GM12878 (cell line): ENCODE measurements at regions not wholly inside any gene's neighbourhood (a gene's known extent, or its start where the extent isn't known, plus 50 kb on each side); places are given as distances from the start of the nearest gene placed in this dataset.

ENCODE experiments used
- ATAC-seq: fragments of 200-7000 bp; cut with Tn5 transposase; 3 replicates; pipeline ENCODE4 v1.9.1; 2020; ENCODE audit warnings: mild to moderate bottlenecking, moderate library complexity
- BruUV-seq: library from RNA; stranded (reverse); fragments of 400-500 nt; replicated peaks from 2 replicates; lab custom pipeline; 2021; lab: Mats Ljungman, UMichigan
- CTCF ChIA-PET: fragments of 300-600 bp; sonication (Branson Sonifier 250); formaldehyde crosslinking; extraction: SDS; loops from one replicate; lab custom pipeline; 2021; ENCODE audit warnings: inconsistent platforms; lab: Yijun Ruan, JAX
- POLR2A ChIA-PET: fragments of 350-600 bp; formaldehyde crosslinking; extraction: SDS; loops from one replicate; lab custom pipeline; 2021; ENCODE audit warnings: inconsistent platforms; lab: Charles Lee
- RAD21 ChIA-PET: fragments of 300-600 bp; sonication (Branson Sonifier 250); formaldehyde crosslinking; loops from one replicate; lab custom pipeline; 2023; ENCODE audit warnings: antibody characterized with exemption; ENCODE audit not compliant: unreplicated experiment; lab: Charles Lee
- SMC1A ChIA-PET: fragments of 300-600 bp; sonication (Branson Sonifier 250); formaldehyde crosslinking; loops from one replicate; lab custom pipeline; 2023; ENCODE audit not compliant: unreplicated experiment, uncharacterized antibody; lab: Charles Lee
- DNase-seq: peaks from one replicate; pipeline ENCODE4 v3.0.0-alpha.2; 2011; ENCODE audit warnings: low read depth, low spot score
- FAIRE-seq: peaks from 3 replicates; lab custom pipeline; 2011; peaks lifted over from hg19 to GRCh38; lab: Jason Lieb, UNC
- H2AFZ ChIP-seq: 2 replicates; pipeline ENCODE4 v1.6.0; 2011; ENCODE audit warnings: low read depth, low read length, control low read depth; ENCODE audit not compliant: control insufficient read depth
- H3K27ac ChIP-seq: 2 replicates; pipeline ENCODE4 v1.5.1; 2011; ENCODE audit warnings: control low read depth; ENCODE audit not compliant: control insufficient read depth, insufficient read depth
- H3K27me3 ChIP-seq, 2 experiments: replicated peaks in 1 of 2; 2 replicates each; pipeline versions ENCODE4 v1.6.0 to v1.6.1; 2011; ENCODE audit warnings: low read length in 1 of 2; ENCODE audit not compliant: control insufficient read depth in 2 of 2, insufficient read depth in 2 of 2
- H3K36me3 ChIP-seq, 2 experiments: 2 replicates each; pipeline ENCODE4 v1.5.1; 2011; ENCODE audit warnings: low read length in 1 of 2; ENCODE audit not compliant: control insufficient read depth in 2 of 2, insufficient read depth in 2 of 2
- H3K4me1 ChIP-seq: 2 replicates; pipeline ENCODE4 v1.6.1; 2011; ENCODE audit warnings: mild to moderate bottlenecking, low read length, moderate library complexity, mixed read lengths; ENCODE audit not compliant: control insufficient read depth, insufficient read depth
- H3K4me2 ChIP-seq: 2 replicates; pipeline ENCODE4 v1.6.0; 2011; ENCODE audit warnings: control low read depth; ENCODE audit not compliant: control insufficient read depth, insufficient read depth
- H3K4me3 ChIP-seq: fragments of 200-600 bp; sonication (generic); 2 replicates; pipeline ENCODE4 v1.5.1; 2016
- H3K79me2 ChIP-seq: 2 replicates; pipeline ENCODE4 v1.6.0; 2011; ENCODE audit warnings: low read length; ENCODE audit not compliant: control insufficient read depth, insufficient read depth
- H3K9ac ChIP-seq: 2 replicates; pipeline ENCODE4 v1.8.0; 2011; ENCODE audit warnings: low read length, control low read depth, mixed read lengths; ENCODE audit not compliant: control insufficient read depth, insufficient read depth
- H3K9me3 ChIP-seq: replicated peaks from 3 replicates; pipeline ENCODE4 v1.5.1; 2011; ENCODE audit warnings: mild to moderate bottlenecking, low read length; ENCODE audit not compliant: control insufficient read depth, insufficient read depth
- H4K20me1 ChIP-seq: 2 replicates; pipeline ENCODE4 v1.6.0; 2011; ENCODE audit not compliant: control insufficient read depth, insufficient read depth
- ASH2L ChIP-seq: fragments of 300-600, 200-600 bp; sonication (generic); IDR thresholded peaks from 2 replicates; pipeline ENCODE4 v1.6.1; 2017; ENCODE audit warnings: low read depth, mild to moderate bottlenecking, borderline replicate concordance
- CBX3 ChIP-seq: fragments of 200-600 bp; sonication (generic); IDR thresholded peaks from 2 replicates; pipeline ENCODE4 v1.6.1; 2016; ENCODE audit warnings: low read depth, borderline replicate concordance
- CEBPB ChIP-seq, 2 experiments: fragments of 150-350 bp in 1 of 2; IDR thresholded peaks; 2 replicates each; pipeline ENCODE4 v1.6.1; 2012 to 2014; ENCODE audit warnings: low read depth in 2 of 2, low read length in 2 of 2, borderline replicate concordance in 1 of 2, inconsistent platforms in 1 of 2
- CHD2 ChIP-seq: IDR thresholded peaks from 2 replicates; pipeline ENCODE4 v1.6.1; 2011; ENCODE audit warnings: low read depth, low read length, improper control_type of control experiment, borderline replicate concordance
- CHD4 ChIP-seq: fragments of 200-600 bp; sonication (generic); IDR thresholded peaks from 2 replicates; pipeline ENCODE4 v1.6.1; 2016; ENCODE audit warnings: mild to moderate bottlenecking
- GATAD2B ChIP-seq: fragments of 450-650 bp; conservative IDR thresholded peaks from 2 replicates; pipeline ENCODE4 v1.6.1; 2017; ENCODE audit warnings: low read depth, mild to moderate bottlenecking, moderate library complexity
- HDAC2 ChIP-seq: fragments of 200-600 bp; sonication (generic); IDR thresholded peaks from 2 replicates; pipeline ENCODE4 v1.6.1; 2017
- IRF3 ChIP-seq: fragments of 450-650 bp; IDR thresholded peaks from 2 replicates; pipeline ENCODE4 v1.6.1; 2014; ENCODE audit warnings: mild to moderate bottlenecking
- KAT2A ChIP-seq: conservative IDR thresholded peaks from 2 replicates; pipeline ENCODE4 v1.6.1; 2011; ENCODE audit warnings: low read depth, low read length; ENCODE audit not compliant: control insufficient read depth
- LARP7 ChIP-seq: fragments of 450-650 bp; IDR thresholded peaks from 2 replicates; pipeline ENCODE4 v1.6.1; 2017; ENCODE audit warnings: mild to moderate bottlenecking
- PAX8 ChIP-seq: fragments of 450-650 bp; IDR thresholded peaks from 2 replicates; pipeline ENCODE4 v1.6.1; 2017; ENCODE audit warnings: mild to moderate bottlenecking, moderate library complexity
- RB1 ChIP-seq: fragments of 450-650 bp; formaldehyde crosslinking; IDR thresholded peaks from 2 replicates; pipeline ENCODE4 v1.6.1; 2017; ENCODE audit warnings: mild to moderate bottlenecking, borderline replicate concordance
- SRF ChIP-seq, 2 experiments: IDR thresholded peaks; 2 replicates each; pipeline ENCODE4 v1.6.1; 2011; ENCODE audit warnings: low read depth in 2 of 2, low read length in 2 of 2, mild to moderate bottlenecking in 1 of 2, moderate library complexity in 1 of 2
- TARDBP ChIP-seq: IDR thresholded peaks from 2 replicates; pipeline ENCODE4 v1.6.1; 2016; ENCODE audit warnings: borderline replicate concordance
- WRNIP1 ChIP-seq: IDR thresholded peaks from 2 replicates; pipeline ENCODE4 v1.6.1; 2011; ENCODE audit warnings: low read depth, low read length, improper control_type of control experiment, borderline replicate concordance
- ZBTB33 ChIP-seq: fragments of 450-650 bp; IDR thresholded peaks from 2 replicates; pipeline ENCODE4 v1.6.1; 2017; ENCODE audit warnings: mild to moderate bottlenecking
- ZNF274 ChIP-seq: IDR thresholded peaks from one replicate; pipeline ENCODE4 v1.8.0; 2011; ENCODE audit not compliant: insufficient read length, insufficient read depth
- WGBS: methylation state at CpG from one replicate; pipeline ENCODE4 v1.1.6; 2016; ENCODE audit warnings: low lambda C conversion rate; ENCODE audit not compliant: insufficient replicate concordance, insufficient coverage; ENCODE audit errors: missing lambda C conversion rate; 5-methylcytosine and 5-hydroxymethylcytosine counted together
- in situ Hi-C: fragments of 300-500 bp; cut with MboI; formaldehyde crosslinking; loops from 9 replicates; pipeline ENCODE4 v1.14.3; 2018; ENCODE audit warnings: mixed read lengths
- intact Hi-C: fragments of 100-400 bp; cut with micrococcal nuclease; formaldehyde crosslinking; loops from one replicate; pipeline ENCODE4 v1.14.2; 2022; ENCODE audit not compliant: unreplicated experiment
- TF ChIP-seq, protein P1 (sequence below): fragments of 450-650 bp; conservative IDR thresholded peaks from 2 replicates; pipeline ENCODE4 v1.6.1; 2017; ENCODE audit warnings: mild to moderate bottlenecking, moderate library complexity

- TF ChIP-seq PAX8 (no peak), IRF3 (no peak), CEBPB (IDR thresholded peaks at IDR 0.05; ENCODE audit: borderline replicate concordance in 1 of 2, low read depth in 2 of 2, low read length in 2 of 2) (no peak), KAT2A (no peak), LARP7 (no peak)
These were observed 74.4 kb upstream of the PLEKHG1 start (continued) for GRCh38 chr6:150525300-150525699.

- POLR2A ChIA-PET = no interaction called here
- no peak overlapping the region for H3K27ac ChIP-seq
These were observed 72.6 kb upstream of the PLEKHG1 start for GRCh38 chr6:150527100-150527499.

More at GRCh38 chr6:150527100-150527499, 72.6 kb upstream of the PLEKHG1 start:
- Histone ChIP-seq H3K4me3 (no peak overlapping the region), H3K36me3 (no peaks in the 10 kb centered on the region), H3K9me3 (no peaks in the 10 kb centered on the region), H3K9ac (no peak overlapping the region), H3K79me2 (no peaks in the 10 kb centered on the region), H3K4me1 (no peaks in the 10 kb centered on the region), H2AFZ (no peak overlapping the region), H3K4me2 (no peak overlapping the region), H4K20me1 (no peaks in the 10 kb centered on the region), H3K27me3 (no peaks in the 10 kb centered on the region; a peak in 1 of 4 replicates)
- WGBS = 58% methylated on average over 6 of the region's 6 CpGs
- FAIRE-seq (no peak), DNase-seq (no peak), ATAC-seq (no peak)
- SMC1A ChIA-PET = no interaction called here
- in situ Hi-C loops (no loop called here), intact Hi-C loops (no loop called here)
- BruUV-seq = no TSS peak
- RAD21 ChIA-PET = no interaction called here
- CTCF ChIA-PET = no interaction called here
- TF ChIP-seq, protein P1, sequence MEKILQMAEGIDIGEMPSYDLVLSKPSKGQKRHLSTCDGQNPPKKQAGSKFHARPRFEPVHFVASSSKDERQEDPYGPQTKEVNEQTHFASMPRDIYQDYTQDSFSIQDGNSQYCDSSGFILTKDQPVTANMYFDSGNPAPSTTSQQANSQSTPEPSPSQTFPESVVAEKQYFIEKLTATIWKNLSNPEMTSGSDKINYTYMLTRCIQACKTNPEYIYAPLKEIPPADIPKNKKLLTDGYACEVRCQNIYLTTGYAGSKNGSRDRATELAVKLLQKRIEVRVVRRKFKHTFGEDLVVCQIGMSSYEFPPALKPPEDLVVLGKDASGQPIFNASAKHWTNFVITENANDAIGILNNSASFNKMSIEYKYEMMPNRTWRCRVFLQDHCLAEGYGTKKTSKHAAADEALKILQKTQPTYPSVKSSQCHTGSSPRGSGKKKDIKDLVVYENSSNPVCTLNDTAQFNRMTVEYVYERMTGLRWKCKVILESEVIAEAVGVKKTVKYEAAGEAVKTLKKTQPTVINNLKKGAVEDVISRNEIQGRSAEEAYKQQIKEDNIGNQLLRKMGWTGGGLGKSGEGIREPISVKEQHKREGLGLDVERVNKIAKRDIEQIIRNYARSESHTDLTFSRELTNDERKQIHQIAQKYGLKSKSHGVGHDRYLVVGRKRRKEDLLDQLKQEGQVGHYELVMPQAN = no peak
- TF ChIP-seq ZBTB33 (no peak), TARDBP (no peak), SRF (IDR thresholded peaks at IDR 0.05; ENCODE audit: low read depth in 2 of 2, low read length in 2 of 2) (no peak), WRNIP1 (no peak), RB1 (no peak), ZNF274 (no peak), CHD4 (no peak), ASH2L (no peak), CHD2 (no peak), GATAD2B (no peak), CBX3 (no peak), HDAC2 (no peak)
